GM12891 (cell line): ENCODE measurements at regions not wholly inside any gene's neighbourhood (a gene's known extent, or its start where the extent isn't known, plus 50 kb on each side); places are given as distances from the start of the nearest gene placed in this dataset.

Experiments
- DNase-seq: peaks from one replicate; pipeline ENCODE4 v3.0.0; 2011; ENCODE audit warnings: low spot score; ENCODE audit not compliant: insufficient read length
- FAIRE-seq: peaks from 2 replicates; lab custom pipeline; 2011; peaks lifted over from hg19 to GRCh38; lab: Jason Lieb, UNC
- PAX5 ChIP-seq: IDR thresholded peaks from 2 replicates; pipeline ENCODE4 v1.6.1; 2011; ENCODE audit warnings: low read length, moderate library complexity, mild to moderate bottlenecking; ENCODE audit not compliant: insufficient read depth, severe bottlenecking
- POLR2A ChIP-seq: IDR thresholded peaks from 2 replicates; pipeline ENCODE4 v1.6.1; 2011; ENCODE audit warnings: low read depth, low read length, control low read depth
- POU2F2 ChIP-seq: IDR thresholded peaks from 2 replicates; pipeline ENCODE4 v1.6.1; 2011; ENCODE audit warnings: low read depth, mild to moderate bottlenecking, control low read depth, low read length, moderate library complexity
- SPI1 ChIP-seq: IDR thresholded peaks from 2 replicates; pipeline ENCODE4 v1.6.1; 2011; ENCODE audit warnings: low read depth, low read length, control low read depth
- TAF1 ChIP-seq: IDR thresholded peaks from 2 replicates; pipeline ENCODE4 v1.6.1; 2011; ENCODE audit warnings: low read depth, low read length, control low read depth

DNA sequence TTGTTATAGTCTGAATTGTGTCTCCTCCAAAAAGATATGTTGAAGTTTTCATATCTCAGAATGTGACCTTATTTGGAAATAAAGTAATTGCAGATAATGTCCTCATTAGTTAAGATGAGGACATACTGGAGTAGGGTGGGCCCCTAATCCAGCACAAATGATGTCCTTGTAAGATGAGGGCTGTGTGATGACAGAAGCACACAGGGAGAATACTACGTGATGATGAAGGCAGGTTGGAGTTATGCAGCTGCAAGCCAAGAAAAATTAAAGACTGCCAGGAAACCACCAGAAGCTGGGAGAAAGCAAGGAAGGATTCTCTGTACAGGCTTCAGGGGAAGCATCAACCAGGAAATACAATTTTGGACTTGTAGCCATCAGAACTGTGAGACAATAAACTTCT, 58.3 kb upstream of the PNPT1 start:
- no peak for DNase-seq
- no peak for TF ChIP-seq TAF1
- no peak for TF ChIP-seq POU2F2
- TF ChIP-seq SPI1: no peak
- TF ChIP-seq POLR2A: no peak
- no peak for TF ChIP-seq PAX5
- no peak for FAIRE-seq

DNA sequence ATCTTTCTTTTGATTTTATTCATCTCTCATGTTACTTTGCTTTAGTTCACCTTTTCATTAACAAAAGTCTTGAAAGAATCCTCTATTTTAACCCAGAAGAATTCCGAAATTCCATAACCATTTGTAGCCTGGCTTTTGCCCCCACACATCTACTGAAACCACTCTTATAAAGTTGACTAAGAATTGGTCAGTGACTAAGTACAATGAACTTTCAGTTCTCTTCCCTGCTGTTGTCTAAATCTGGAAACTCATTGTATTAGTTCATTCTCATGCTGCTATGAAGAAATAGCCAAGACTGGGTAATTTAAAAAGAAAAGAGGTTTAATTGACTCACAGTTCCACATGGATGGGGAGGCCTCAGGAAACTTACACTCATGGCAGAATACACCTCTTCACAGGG, 49.9 kb upstream of the PNPT1 start:
- TF ChIP-seq PAX5 (no peak), SPI1 (peak; percentile 60)
- DNase-seq (no peak), FAIRE-seq (no peak)
